Heart left ventricle (tissue), 16 donors: ENCODE measurements at regions not wholly inside any gene's neighbourhood (a gene's known extent, or its start where the extent isn't known, plus 50 kb on each side); places are given as distances from the start of the nearest gene placed in this dataset.

ENCODE experiments used
- ATAC-seq, 4 donors: fragments of 200-7000 bp; cut with Tn5 transposase; one replicate each; pipeline ENCODE4 v1.9.1; 2020 to 2022; ENCODE audit warnings: moderate library complexity in 4 of 4, mild to moderate bottlenecking in 3 of 4, moderate number of reproducible peaks in 1 of 4
- DNase-seq, 5 donors: peaks; one replicate each; pipeline ENCODE4 v3.0.0-alpha.2; 2020
- H3K27ac ChIP-seq, 12 donors: fragments of 200-600 bp; sonication (generic) in 4 of 12; one replicate each; pipeline versions ENCODE4 v1.5.0 to v1.8.0; 2016 to 2022; ENCODE audit warnings: mild to moderate bottlenecking in 2 of 12
- H3K27me3 ChIP-seq, 9 donors: fragments of 200-600 bp; sonication (generic) in 2 of 9; one replicate each; pipeline versions ENCODE4 v1.5.1 to v1.8.0; 2016 to 2022; ENCODE audit warnings: mild to moderate bottlenecking in 3 of 9
- H3K36me3 ChIP-seq, 9 donors: fragments of 200-600 bp; sonication (generic) in 2 of 9; one replicate each; pipeline versions ENCODE4 v1.5.0 to v1.8.0; 2018 to 2022; ENCODE audit warnings: mild to moderate bottlenecking in 2 of 9
- H3K4me1 ChIP-seq, 12 donors: fragments of 200-600 bp; sonication (generic) in 4 of 12; one replicate each; pipeline versions ENCODE4 v1.5.0 to v1.8.0; 2016 to 2022; ENCODE audit warnings: mild to moderate bottlenecking in 3 of 12
- H3K4me3 ChIP-seq, 12 donors: fragments of 200-600 bp; sonication (generic) in 4 of 12; one replicate each; pipeline versions ENCODE4 v1.5.0 to v1.8.0; 2017 to 2022; ENCODE audit warnings: mild to moderate bottlenecking in 9 of 12, moderate library complexity in 4 of 12
- H3K9me3 ChIP-seq, 12 donors: fragments of 200-600 bp; sonication (generic) in 4 of 12; one replicate each; pipeline versions ENCODE4 v1.5.0 to v1.8.0; 2016 to 2022; ENCODE audit warnings: mild to moderate bottlenecking in 1 of 12
- POLR2A ChIP-seq, 2 donors: fragments of 450-650 bp; IDR thresholded peaks; one replicate each; pipeline ENCODE4 v1.6.1; 2017; ENCODE audit warnings: antibody characterized with exemption in 2 of 2, mild to moderate bottlenecking in 2 of 2, moderate library complexity in 2 of 2
- WGBS, 4 donors: extraction: QIAGEN DNeasy Blood & Tissue Kit in 2 of 4; methylation state at CpG; one replicate each; pipeline versions ENCODE4 v1.1.5 to v1.1.7; 2013 to 2018; 5-methylcytosine and 5-hydroxymethylcytosine counted together
- intact Hi-C, 10 donors: fragments of 100-400 bp; cut with DNase I; formaldehyde crosslinking; loops; one replicate each; pipeline versions ENCODE4 v1.11.1 to v1.14.2; 2022
- TF ChIP-seq, protein P1 (sequence below), 12 donors: fragments of 200-600 bp; sonication (generic) in 4 of 12; IDR thresholded peaks; one replicate each; pipeline versions ENCODE4 v1.5.0 to v1.8.0; 2018 to 2022; ENCODE audit warnings: antibody characterized with exemption in 12 of 12, mild to moderate bottlenecking in 5 of 12
- donor health status: ischemic (EF 13 %, LVEDD 7.1; RV severe dilation, severe dysfunction).
- donor health status: healthy with polysubstance abuse.
- donor health status: DM: no; HTN: yes; CAD: no.
- donor health status: DM: no; HTN: no; CAD: no.
- donor health status: ischemic (EF 25% LVEDD 6.9; RV normal size, moderate dysfunction).
- donor health status: ischemic (EF 25% LVEDD 5.7; RV mildly dilated, moderate dysfunction).
- donor health status: healthy.
- donor health status: DM: yes; HTN: yes; CAD: no.
- donor health status: ischemic (EF 35%, LVEDD 5.7; RV mildly dilated, moderate dysfunction).
- donor health status: nonischemic (EF 11% LVEDD 7.7; RV severe dilation, severe dysfunction).
- donor health status: DM: yes; HTN: yes; CAD: no.
- donor health status: PGD.
- donor health status: ischemic (EF 29% LVEDD 5.4; RV normal size, mild dysfunction).
- donor health status: nonischemic (EF 23%, LVEDD 6.1; RV moderate dilation, normal function).

GRCh38 chr10:44820094-44820493, 91.0 kb upstream of the TMEM72 start:
- ATAC-seq (no peak), DNase-seq (no peak)
- Histone ChIP-seq H3K27me3 (no peaks in the 10 kb centered on the region), H3K4me1 (peaks cover 0 to 20% (median 0%) of the 10 kb centered on the region in 12 donors), H3K27ac (no peak overlapping the region), H3K9me3 (no peaks in the 10 kb centered on the region), H3K36me3 (no peaks in the 10 kb centered on the region), H3K4me3 (no peak overlapping the region)
- intact Hi-C loops: no loop called here
- WGBS, 4 donors: 89 to 95% (median 91%) methylated on average over 3 of the region's 3 CpGs
- no peak for TF ChIP-seq POLR2A (IDR thresholded peaks at IDR 0.05)
- TF ChIP-seq, protein P1, sequence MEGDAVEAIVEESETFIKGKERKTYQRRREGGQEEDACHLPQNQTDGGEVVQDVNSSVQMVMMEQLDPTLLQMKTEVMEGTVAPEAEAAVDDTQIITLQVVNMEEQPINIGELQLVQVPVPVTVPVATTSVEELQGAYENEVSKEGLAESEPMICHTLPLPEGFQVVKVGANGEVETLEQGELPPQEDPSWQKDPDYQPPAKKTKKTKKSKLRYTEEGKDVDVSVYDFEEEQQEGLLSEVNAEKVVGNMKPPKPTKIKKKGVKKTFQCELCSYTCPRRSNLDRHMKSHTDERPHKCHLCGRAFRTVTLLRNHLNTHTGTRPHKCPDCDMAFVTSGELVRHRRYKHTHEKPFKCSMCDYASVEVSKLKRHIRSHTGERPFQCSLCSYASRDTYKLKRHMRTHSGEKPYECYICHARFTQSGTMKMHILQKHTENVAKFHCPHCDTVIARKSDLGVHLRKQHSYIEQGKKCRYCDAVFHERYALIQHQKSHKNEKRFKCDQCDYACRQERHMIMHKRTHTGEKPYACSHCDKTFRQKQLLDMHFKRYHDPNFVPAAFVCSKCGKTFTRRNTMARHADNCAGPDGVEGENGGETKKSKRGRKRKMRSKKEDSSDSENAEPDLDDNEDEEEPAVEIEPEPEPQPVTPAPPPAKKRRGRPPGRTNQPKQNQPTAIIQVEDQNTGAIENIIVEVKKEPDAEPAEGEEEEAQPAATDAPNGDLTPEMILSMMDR (IDR thresholded peaks at IDR 0.05): no peak

- ATAC-seq: no peak
These were observed 89.8 kb upstream of the TMEM72 start for GRCh38 chr10:44821290-44821689.

DNA sequence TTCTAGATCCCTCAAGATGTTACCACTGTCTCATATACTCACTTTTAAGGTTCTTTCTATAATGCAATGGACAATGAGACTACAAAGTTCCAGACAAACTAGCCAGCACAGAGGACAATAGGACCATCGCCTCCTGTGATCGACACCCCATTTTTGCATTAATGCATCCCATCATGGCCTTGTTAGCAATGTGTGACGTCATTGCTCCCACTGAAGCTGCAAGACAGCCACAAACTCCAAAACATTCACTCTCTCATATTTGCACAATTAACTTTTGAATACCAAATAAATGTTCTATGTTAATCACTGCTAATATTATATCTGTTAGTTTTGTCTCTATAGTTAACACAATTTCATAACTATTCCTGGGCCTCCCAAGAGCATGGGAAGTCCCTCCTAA, 88.8 kb upstream of the TMEM72 start:
- Histone ChIP-seq H3K4me3 (no peak overlapping the region), H3K27me3 (no peaks in the 10 kb centered on the region), H3K36me3 (no peaks in the 10 kb centered on the region), H3K9me3 (no peaks in the 10 kb centered on the region), H3K4me1 (peaks cover 0 to 19% (median 0%) of the 10 kb centered on the region in 12 donors), H3K27ac (no peak overlapping the region)
- intact Hi-C loops: no loop called here
- WGBS, 4 donors: 90 to 96% (median 93%) methylated on average over 3 of the region's 3 CpGs
- TF ChIP-seq POLR2A (IDR thresholded peaks at IDR 0.05): no peak
- ATAC-seq: no peak
- DNase-seq: no peak

More at GRCh38 chr10:44821290-44821689, 89.8 kb upstream of the TMEM72 start:
- peaks cover 0 to 20% (median 0%) of the 10 kb centered on the region in 12 donors for H3K4me1 ChIP-seq
- intact Hi-C loops: no loop called here
- H3K4me3 ChIP-seq: no peak overlapping the region
- no peak for TF ChIP-seq POLR2A (IDR thresholded peaks at IDR 0.05)
- TF ChIP-seq, protein P1 (IDR thresholded peaks at IDR 0.05): no peak
- 91 to 96% (median 95%) methylated on average over 2 to 8 of the region's 8 CpGs for WGBS, 4 donors
- no peaks in the 10 kb centered on the region for H3K9me3 ChIP-seq
- no peaks in the 10 kb centered on the region for H3K27me3 ChIP-seq
- no peak for DNase-seq
- no peaks in the 10 kb centered on the region for H3K36me3 ChIP-seq
- H3K27ac ChIP-seq: no peak overlapping the region

GRCh38 chr10:44822966-44823365, 88.2 kb upstream of the TMEM72 start:
- ATAC-seq (no peak), DNase-seq (no peak)
- Histone ChIP-seq H3K4me3 (no peak overlapping the region), H3K9me3 (no peaks in the 10 kb centered on the region), H3K36me3 (no peaks in the 10 kb centered on the region), H3K4me1 (peaks cover 0 to 22% (median 2%) of the 10 kb centered on the region in 12 donors), H3K27ac (no peak overlapping the region), H3K27me3 (no peaks in the 10 kb centered on the region)
- TF ChIP-seq, protein P1 (IDR thresholded peaks at IDR 0.05): no peak
- TF ChIP-seq POLR2A (IDR thresholded peaks at IDR 0.05): no peak
- WGBS, 4 donors: 93 to 100% (median 94%) methylated on average over 4 of the region's 4 CpGs
- intact Hi-C loops: no loop called here

- Histone ChIP-seq H3K27ac (no peak overlapping the region), H3K36me3 (no peaks in the 10 kb centered on the region), H3K27me3 (no peaks in the 10 kb centered on the region), H3K9me3 (no peaks in the 10 kb centered on the region), H3K4me1 (peaks cover 0 to 19% (median 0%) of the 10 kb centered on the region in 12 donors), H3K4me3 (no peak overlapping the region)
- WGBS, 4 donors: 80 to 100% (median 91%) methylated on average over 4 of the region's 4 CpGs
- intact Hi-C loops: no loop called here
- TF ChIP-seq, protein P1 (IDR thresholded peaks at IDR 0.05): no peak
- TF ChIP-seq POLR2A (IDR thresholded peaks at IDR 0.05): no peak
- ATAC-seq (no peak), DNase-seq (no peak)
These were observed 86.5 kb upstream of the TMEM72 start for GRCh38 chr10:44824607-44825006.
